ENCODE measurements at regions not wholly inside any gene's neighbourhood (a gene's known extent, or its start where the extent isn't known, plus 50 kb on each side); places are given as distances from the start of the nearest gene placed in this dataset.

DNA sequence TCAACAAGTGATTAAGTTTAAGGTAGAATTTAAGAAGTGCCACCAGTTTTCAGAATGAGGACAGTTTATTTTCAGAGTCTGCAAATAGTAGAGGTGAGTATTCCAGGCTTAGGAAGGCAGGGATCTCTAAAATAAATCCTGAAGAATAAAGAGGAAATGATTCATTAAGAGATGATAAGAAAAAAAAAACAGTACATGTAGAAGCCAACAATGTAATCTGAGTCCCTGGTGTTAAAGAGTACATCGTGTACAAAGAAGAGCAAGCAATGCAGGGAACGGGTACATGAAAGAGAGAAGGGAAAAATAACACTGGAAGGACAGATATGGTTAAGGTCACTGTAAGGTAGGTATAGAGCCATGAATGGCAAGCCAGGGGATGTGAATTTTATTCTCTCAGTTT, 95.2 kb upstream of the FOXG1 start:
- no peak for TF ChIP-seq CTCF (IDR thresholded peaks at IDR 0.05)
- no peak for TF ChIP-seq POLR2A (IDR thresholded peaks at IDR 0.05)

All from heart left ventricle (tissue), 13 donors.